PFSK-1 (cell line): ENCODE measurements at regions not wholly inside any gene's neighbourhood (a gene's known extent, or its start where the extent isn't known, plus 50 kb on each side); places are given as distances from the start of the nearest gene placed in this dataset.

ENCODE experiments used
- FOXP2 ChIP-seq: optimal IDR thresholded peaks from 2 replicates; pipeline ENCODE3; 2011; ENCODE audit warnings: borderline replicate concordance, control low read depth, inconsistent platforms; ENCODE audit not compliant: insufficient read depth; ENCODE audit errors: extremely low read length, extremely low read depth
- POLR2AphosphoS5 ChIP-seq: IDR thresholded peaks from 2 replicates; pipeline ENCODE4 v1.6.1; 2012; ENCODE audit warnings: low read depth, mild to moderate bottlenecking, control low read depth, low read length, moderate library complexity
- REST ChIP-seq, 2 experiments: IDR thresholded peaks; 2 replicates each; pipeline versions ENCODE4 v1.6.1 to v1.8.0; 2011 to 2012; ENCODE audit warnings: low read depth in 2 of 2, low read length in 2 of 2, control low read depth in 1 of 2, inconsistent platforms in 1 of 2, mild to moderate bottlenecking in 1 of 2, moderate library complexity in 1 of 2; ENCODE audit not compliant: insufficient read depth in 1 of 2
- SIN3A ChIP-seq: IDR thresholded peaks from 2 replicates; pipeline ENCODE4 v1.6.1; 2012; ENCODE audit warnings: mild to moderate bottlenecking, low read length, moderate library complexity, borderline replicate concordance; ENCODE audit not compliant: insufficient read depth
- TAF1 ChIP-seq: IDR thresholded peaks from 2 replicates; pipeline ENCODE4 v1.6.1; 2012; ENCODE audit warnings: low read length, control low read depth, borderline replicate concordance; ENCODE audit not compliant: insufficient read depth

DNA sequence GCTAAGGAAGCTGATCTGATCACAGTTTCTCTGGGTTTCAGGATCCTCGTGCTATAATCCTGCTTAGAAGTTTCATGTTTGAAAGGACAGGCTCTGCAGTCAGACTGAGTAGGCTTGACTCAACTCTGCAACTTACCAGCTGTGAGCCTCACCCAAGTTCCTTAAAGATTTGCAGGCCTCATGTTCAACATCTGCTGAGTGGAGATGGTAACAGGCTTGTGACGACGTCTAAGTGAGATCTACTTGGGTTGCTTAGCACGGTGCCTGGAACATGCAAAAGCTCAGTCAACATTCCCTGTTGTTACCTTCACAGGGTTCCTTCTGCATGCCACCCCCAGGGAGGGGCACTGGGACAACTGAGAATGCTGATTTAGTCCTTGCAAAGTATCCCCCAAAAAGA lies 164.2 kb downstream of the C1D start:
- no peak for TF ChIP-seq SIN3A
- no peak for TF ChIP-seq POLR2AphosphoS5

- no peak for TF ChIP-seq REST (IDR thresholded peaks at IDR 0.05; ENCODE audit: insufficient read depth in 1 of 2, low read depth in 2 of 2, low read length in 2 of 2)
- TF ChIP-seq SIN3A, result no peak
These were observed 163.6 kb downstream of the C1D start for GRCh38 chr2:67899187-67899586.

DNA sequence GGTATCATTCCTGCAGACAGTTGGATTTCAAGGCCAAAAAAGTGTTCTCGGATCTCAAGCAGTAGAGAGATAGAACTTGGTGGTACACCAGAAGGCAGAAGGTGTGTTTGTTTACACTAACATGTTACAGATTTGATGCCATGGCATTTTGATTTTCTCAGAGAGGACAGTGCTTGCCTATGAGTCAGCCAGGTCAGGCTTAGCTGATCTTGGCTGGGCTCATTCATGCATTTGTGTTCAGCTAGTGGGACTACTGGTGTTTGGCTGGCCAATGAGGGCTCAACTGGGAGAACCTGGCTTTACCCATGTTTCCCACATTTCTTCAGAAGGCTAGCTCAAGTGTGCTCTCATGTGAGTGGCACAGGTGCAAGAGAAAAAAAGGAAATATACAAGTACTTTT lies 162.0 kb downstream of the C1D start:
- TF ChIP-seq REST (IDR thresholded peaks at IDR 0.05; ENCODE audit: insufficient read depth in 1 of 2, low read depth in 2 of 2, low read length in 2 of 2) (no peak), POLR2AphosphoS5 (no peak), TAF1 (no peak), SIN3A (no peak), FOXP2 (no peak)

DNA sequence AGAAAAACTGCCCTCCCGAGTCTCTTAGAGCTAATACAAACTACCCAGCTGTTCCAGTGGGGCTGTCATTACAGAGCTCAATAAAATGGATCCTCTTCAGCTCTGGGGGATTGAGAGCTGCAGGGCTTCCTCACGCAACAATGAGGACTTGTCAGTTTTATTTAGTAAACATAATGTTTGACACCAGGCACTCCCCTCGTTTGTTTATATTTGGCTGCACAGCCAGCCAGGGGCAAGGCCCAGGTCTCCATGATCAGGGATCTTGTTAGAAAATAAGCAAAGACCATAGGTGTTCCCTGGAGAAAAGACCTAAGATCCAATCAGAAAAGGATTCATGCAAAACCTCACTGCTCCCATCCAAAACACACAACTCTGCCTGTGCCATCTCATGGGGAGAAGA lies 158.2 kb downstream of the C1D start:
- no peak for TF ChIP-seq POLR2AphosphoS5
- no peak for TF ChIP-seq TAF1
- no peak for TF ChIP-seq FOXP2
- TF ChIP-seq SIN3A, result no peak
- no peak for TF ChIP-seq REST (IDR thresholded peaks at IDR 0.05; ENCODE audit: insufficient read depth in 1 of 2, low read depth in 2 of 2, low read length in 2 of 2)

GRCh38 chr2:67904966-67905365 lies 157.8 kb downstream of the C1D start:
- no peak for TF ChIP-seq REST (IDR thresholded peaks at IDR 0.05; ENCODE audit: insufficient read depth in 1 of 2, low read depth in 2 of 2, low read length in 2 of 2)
- TF ChIP-seq POLR2AphosphoS5, result no peak
- no peak for TF ChIP-seq TAF1
